SK-N-MC (cell line): ENCODE measurements at regions not wholly inside any gene's neighbourhood (a gene's known extent, or its start where the extent isn't known, plus 50 kb on each side); places are given as distances from the start of the nearest gene placed in this dataset.

Experiments
- EZH2 ChIP-seq: fragments of 200-600 bp; sonication (generic); IDR thresholded peaks from one replicate; pipeline ENCODE4 v1.6.1; 2017; ENCODE audit warnings: antibody characterized with exemption
- POLR2AphosphoS5 ChIP-seq: IDR thresholded peaks from 2 replicates; pipeline ENCODE4 v1.6.1; 2012; ENCODE audit warnings: mild to moderate bottlenecking, low read depth, low read length, borderline replicate concordance

GRCh38 chr5:110225949-110226348 lies 500.5 kb downstream of the TMEM232 start:
- TF ChIP-seq EZH2 (no peak), POLR2AphosphoS5 (no peak)
